Chondrocyte (in vitro differentiated cells): ENCODE measurements at regions not wholly inside any gene's neighbourhood (a gene's known extent, or its start where the extent isn't known, plus 50 kb on each side); places are given as distances from the start of the nearest gene placed in this dataset.

Experiments used
- DNase-seq: peaks from one replicate; pipeline ENCODE4 v3.0.0; 2021; ENCODE audit warnings: mixed read lengths, low spot score
- H3K27ac Mint-ChIP-seq: one replicate; pipeline ENCODE4 v1.8.0; 2021; ENCODE audit warnings: mild to moderate bottlenecking, moderate library complexity, mixed read lengths; ENCODE audit not compliant: unreplicated experiment
- H3K27me3 Mint-ChIP-seq: 2 replicates; pipeline ENCODE4 v1.8.0; 2021; ENCODE audit warnings: low read depth, mixed read lengths
- H3K36me3 Mint-ChIP-seq: 2 replicates; pipeline ENCODE4 v1.8.0; 2021; ENCODE audit warnings: low read depth, mixed read lengths
- H3K4me1 Mint-ChIP-seq: 2 replicates; pipeline ENCODE4 v1.8.0; 2021; ENCODE audit warnings: low read depth, mild to moderate bottlenecking, mixed read lengths
- H3K4me3 Mint-ChIP-seq: one replicate; pipeline ENCODE4 v1.8.0; 2021; ENCODE audit warnings: mild to moderate bottlenecking, moderate library complexity, mixed read lengths; ENCODE audit not compliant: unreplicated experiment
- H3K9me3 Mint-ChIP-seq: 2 replicates; pipeline ENCODE4 v1.8.0; 2021; ENCODE audit warnings: low read depth, mixed read lengths
- CTCF ChIP-seq: fragments of 200-600 bp; sonication (generic); IDR thresholded peaks from 2 replicates; pipeline ENCODE4 v1.5.0; 2021; ENCODE audit warnings: antibody characterized with exemption, mild to moderate bottlenecking, moderate library complexity

GRCh38 chr12:125453751-125454150 lies 388.5 kb downstream of the AACS start:
- H3K27ac Mint-ChIP-seq, result no peak overlapping the region
- DNase-seq, result no peak
- peaks cover 18% of the 10 kb centered on the region for H3K9me3 Mint-ChIP-seq
- H3K27me3 Mint-ChIP-seq, result no peaks in the 10 kb centered on the region
- H3K4me3 Mint-ChIP-seq, result no peak overlapping the region
- TF ChIP-seq CTCF, result no peak
- no peaks in the 10 kb centered on the region for H3K36me3 Mint-ChIP-seq
- no peaks in the 10 kb centered on the region for H3K4me1 Mint-ChIP-seq

GRCh38 chr12:125454291-125454690 lies 389.1 kb downstream of the AACS start:
- Mint-ChIP-seq H3K36me3 (no peaks in the 10 kb centered on the region), H3K9me3 (peaks cover 16% of the 10 kb centered on the region), H3K27me3 (no peaks in the 10 kb centered on the region), H3K4me3 (no peak overlapping the region), H3K4me1 (no peaks in the 10 kb centered on the region), H3K27ac (no peak overlapping the region)
- no peak for DNase-seq
- TF ChIP-seq CTCF, result no peak

- H3K4me1 Mint-ChIP-seq, result no peaks in the 10 kb centered on the region
These were observed 389.7 kb downstream of the AACS start for GRCh38 chr12:125454786-125455480.

GRCh38 chr12:125455556-125455955 lies 390.3 kb downstream of the AACS start:
- Mint-ChIP-seq H3K4me3 (no peak overlapping the region), H3K4me1 (no peaks in the 10 kb centered on the region), H3K36me3 (no peaks in the 10 kb centered on the region), H3K27me3 (no peaks in the 10 kb centered on the region), H3K9me3 (peaks cover 11% of the 10 kb centered on the region), H3K27ac (no peak overlapping the region)
- no peak for DNase-seq
- TF ChIP-seq CTCF, result no peak

More at GRCh38 chr12:125454786-125455480, 389.7 kb downstream of the AACS start:
- H3K9me3 Mint-ChIP-seq, result peaks cover 11% of the 10 kb centered on the region
- no peaks in the 10 kb centered on the region for H3K36me3 Mint-ChIP-seq
- no peak overlapping the region for H3K4me3 Mint-ChIP-seq
- H3K27ac Mint-ChIP-seq, result no peak overlapping the region
- no peak for DNase-seq
- no peak for TF ChIP-seq CTCF
- no peaks in the 10 kb centered on the region for H3K27me3 Mint-ChIP-seq

- DNase-seq, result no peak
- Mint-ChIP-seq H3K27me3 (no peaks in the 10 kb centered on the region), H3K27ac (no peak overlapping the region), H3K4me1 (no peaks in the 10 kb centered on the region), H3K9me3 (peaks cover 7% of the 10 kb centered on the region), H3K36me3 (no peaks in the 10 kb centered on the region), H3K4me3 (no peak overlapping the region)
- TF ChIP-seq CTCF, result no peak
These were observed 393.5 kb downstream of the AACS start for GRCh38 chr12:125458552-125459268.
